Mesenchymal stem cell (in vitro differentiated cells and primary cell): ENCODE measurements at regions not wholly inside any gene's neighbourhood (a gene's known extent, or its start where the extent isn't known, plus 50 kb on each side); places are given as distances from the start of the nearest gene placed in this dataset.
"Not testable (repeated sequence)": the region's sequence is repeated elsewhere in the genome, so short reads cannot be mapped to it uniquely, and the experiment has no call there.

Experiments used
- DNase-seq: peaks from one replicate; pipeline ENCODE4 v3.0.0-alpha.2; 2013
- H2AFZ ChIP-seq: one replicate; pipeline ENCODE4 v1.6.1; 2013; ENCODE audit warnings: low read depth, mild to moderate bottlenecking, control low read depth, inconsistent platforms, low read length, moderate library complexity
- H2AK5ac ChIP-seq: 2 replicates; pipeline ENCODE4 v1.6.1; 2013; ENCODE audit warnings: low read length, moderate library complexity, mild to moderate bottlenecking, inconsistent platforms; ENCODE audit not compliant: severe bottlenecking
- H2BK120ac ChIP-seq: one replicate; pipeline ENCODE4 v1.6.1; 2013; ENCODE audit warnings: low read depth, mild to moderate bottlenecking, inconsistent platforms, low read length, moderate library complexity
- H2BK12ac ChIP-seq, 2 experiments: one replicate each; pipeline ENCODE4 v1.6.1; 2013; ENCODE audit warnings: inconsistent platforms in 2 of 2, low read length in 2 of 2, mild to moderate bottlenecking in 2 of 2, moderate library complexity in 2 of 2, control low read depth in 1 of 2
- H2BK15ac ChIP-seq: one replicate; pipeline ENCODE4 v1.6.1; 2013; ENCODE audit warnings: mild to moderate bottlenecking, low read depth, inconsistent platforms; ENCODE audit not compliant: poor library complexity, severe bottlenecking
- H2BK5ac ChIP-seq: 2 replicates; pipeline ENCODE4 v1.6.1; 2013; ENCODE audit warnings: low read depth, mild to moderate bottlenecking, low read length, control low read depth, inconsistent platforms; ENCODE audit not compliant: poor library complexity, severe bottlenecking
- H3K14ac ChIP-seq, 2 experiments: one replicate each; pipeline ENCODE4 v1.6.1; 2013; ENCODE audit warnings: inconsistent platforms in 2 of 2, low read length in 2 of 2, control low read depth in 1 of 2, mild to moderate bottlenecking in 1 of 2, moderate library complexity in 1 of 2
- H3K18ac ChIP-seq, 2 experiments: one replicate each; pipeline ENCODE4 v1.6.1; 2013; ENCODE audit warnings: inconsistent platforms in 2 of 2, low read length in 2 of 2, control low read depth in 1 of 2, low read depth in 1 of 2, mild to moderate bottlenecking in 1 of 2
- H3K23ac ChIP-seq, 2 experiments: one replicate each; pipeline ENCODE4 v1.6.1; 2013; ENCODE audit warnings: inconsistent platforms in 2 of 2, low read length in 2 of 2, mild to moderate bottlenecking in 2 of 2, moderate library complexity in 2 of 2, control low read depth in 1 of 2
- H3K27ac ChIP-seq: 2 replicates; pipeline ENCODE4 v1.5.1; 2013; ENCODE audit warnings: mild to moderate bottlenecking, moderate library complexity, low read length, control low read depth, inconsistent platforms; ENCODE audit not compliant: poor library complexity, severe bottlenecking
- H3K27me3 ChIP-seq, 2 experiments: 2 replicates each; pipeline versions ENCODE4 v1.6.1 to v1.7.0; 2013; ENCODE audit warnings: low read length in 2 of 2, mild to moderate bottlenecking in 2 of 2, moderate library complexity in 2 of 2, control low read depth in 1 of 2, inconsistent platforms in 1 of 2; ENCODE audit not compliant: control insufficient read depth in 1 of 2, insufficient read depth in 1 of 2
- H3K36me3 ChIP-seq, 2 experiments: 2 replicates each; pipeline versions ENCODE4 v1.6.1 to v1.7.0; 2013; ENCODE audit warnings: low read length in 2 of 2, control low read depth in 1 of 2, inconsistent platforms in 1 of 2, low read depth in 1 of 2, mild to moderate bottlenecking in 1 of 2; ENCODE audit not compliant: insufficient read depth in 2 of 2, control insufficient read depth in 1 of 2
- H3K4ac ChIP-seq, 2 experiments: one replicate each; pipeline ENCODE4 v1.6.1; 2013; ENCODE audit warnings: inconsistent platforms in 2 of 2, low read length in 2 of 2, mild to moderate bottlenecking in 2 of 2, moderate library complexity in 2 of 2, control low read depth in 1 of 2, low read depth in 1 of 2
- H3K4me1 ChIP-seq: 2 replicates; pipeline ENCODE4 v1.6.1; 2013; ENCODE audit warnings: low read depth, low read length, control low read depth; ENCODE audit not compliant: control insufficient read depth, insufficient read depth
- H3K4me2 ChIP-seq: 2 replicates; pipeline ENCODE4 v1.6.1; 2013; ENCODE audit warnings: low read length, mild to moderate bottlenecking, inconsistent platforms; ENCODE audit not compliant: poor library complexity, severe bottlenecking
- H3K4me3 ChIP-seq, 2 experiments: 2 replicates each; pipeline versions ENCODE4 v1.5.1 to v1.7.0; 2013; ENCODE audit warnings: low read length in 2 of 2, mild to moderate bottlenecking in 2 of 2, control low read depth in 1 of 2, low read depth in 1 of 2; ENCODE audit not compliant: insufficient read depth in 1 of 2
- H3K79me1 ChIP-seq: replicated peaks from 2 replicates; pipeline ENCODE4 v1.6.1; 2013; ENCODE audit warnings: mild to moderate bottlenecking, control low read depth, low read length, inconsistent platforms; ENCODE audit not compliant: poor library complexity, severe bottlenecking
- H3K9ac ChIP-seq: 2 replicates; pipeline ENCODE4 v1.7.0; 2013; ENCODE audit warnings: mild to moderate bottlenecking, low read length, moderate library complexity
- H3K9me3 ChIP-seq: 2 replicates; pipeline ENCODE4 v1.7.0; 2013; ENCODE audit warnings: mild to moderate bottlenecking, low read length; ENCODE audit not compliant: control insufficient read depth
- H4K8ac ChIP-seq: one replicate; pipeline ENCODE4 v1.6.1; 2013; ENCODE audit warnings: inconsistent platforms, mild to moderate bottlenecking, low read length, moderate library complexity
- H4K91ac ChIP-seq: one replicate; pipeline ENCODE4 v1.6.1; 2013; ENCODE audit warnings: mild to moderate bottlenecking, low read length, inconsistent platforms
- WGBS: methylation state at CpG from one replicate; pipeline ENCODE4 v1.1.7; 2013; ENCODE audit warnings: mixed read lengths; 5-methylcytosine and 5-hydroxymethylcytosine counted together

DNA sequence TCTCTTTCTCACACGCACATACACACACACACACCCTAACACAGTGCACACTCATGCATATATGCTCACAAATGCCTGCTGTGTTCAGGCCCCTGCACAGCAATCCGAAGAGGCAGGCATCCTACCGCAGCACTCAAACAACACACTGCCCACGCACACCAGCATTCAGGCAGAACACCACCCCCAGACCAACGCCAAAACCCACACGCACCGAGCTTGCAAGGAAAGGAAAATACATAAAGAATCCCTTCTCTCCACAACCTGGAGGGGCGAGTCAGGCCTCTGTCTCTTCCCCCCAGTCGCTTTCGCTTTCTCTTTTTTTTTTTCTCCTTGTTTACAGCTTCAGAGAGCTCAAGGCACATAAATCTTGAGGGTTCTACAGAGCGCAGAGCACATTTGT, 968.4 kb upstream of the DEFB115 start:
- H2AFZ ChIP-seq, H3K9ac ChIP-seq, H3K18ac ChIP-seq, H3K79me1 ChIP-seq, H2BK15ac ChIP-seq, H2BK12ac ChIP-seq, H3K9me3 ChIP-seq, H3K4me1 ChIP-seq, H4K91ac ChIP-seq, H2BK5ac ChIP-seq, H3K14ac ChIP-seq, H3K23ac ChIP-seq, H3K27ac ChIP-seq, H3K27me3 ChIP-seq, H2BK120ac ChIP-seq, H4K8ac ChIP-seq, H3K4ac ChIP-seq, H2AK5ac ChIP-seq, H3K36me3 ChIP-seq: not testable (repeated sequence)
- WGBS, result 53% methylated on average over 10 of the region's 11 CpGs
- peak; percentile 12 for DNase-seq
- H3K4me3 ChIP-seq, result peak overlapping the region in 1 of 2 experiments; percentile 58
- peak overlapping the region; percentile 29 for H3K4me2 ChIP-seq

DNA sequence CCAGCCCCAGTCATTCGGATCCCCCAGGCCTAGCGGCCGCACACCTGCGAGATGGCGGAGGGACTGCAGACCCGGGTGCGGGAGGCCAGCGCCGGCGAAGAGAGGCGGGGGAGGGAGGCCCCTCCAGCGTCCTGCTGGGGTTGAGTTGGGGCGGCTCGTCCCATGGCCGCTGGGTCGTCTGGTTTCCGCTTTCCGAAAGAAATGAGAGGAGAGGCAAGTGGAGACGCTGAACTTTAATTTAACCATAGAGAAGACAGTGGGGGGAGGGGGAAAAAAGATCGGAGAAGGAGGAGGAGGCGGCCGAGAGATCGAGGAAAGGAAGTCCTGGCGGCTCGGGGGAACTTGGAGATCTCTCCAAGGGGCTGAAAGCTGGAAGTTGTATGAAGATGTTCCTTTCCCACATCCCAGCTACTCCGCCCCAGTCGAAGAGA, 967.7 kb upstream of the DEFB115 start:
- H2BK120ac ChIP-seq, H4K8ac ChIP-seq, H3K23ac ChIP-seq, H3K27ac ChIP-seq, H3K4me1 ChIP-seq, H3K9ac ChIP-seq, H2AFZ ChIP-seq, H3K9me3 ChIP-seq, H3K4ac ChIP-seq, H2BK5ac ChIP-seq, H4K91ac ChIP-seq, H3K4me2 ChIP-seq, H3K79me1 ChIP-seq, H2AK5ac ChIP-seq, H2BK12ac ChIP-seq, H3K18ac ChIP-seq, H3K36me3 ChIP-seq, H3K27me3 ChIP-seq, H2BK15ac ChIP-seq, H3K14ac ChIP-seq: not testable (repeated sequence)
- H3K4me3 ChIP-seq, result peak overlapping the region in 1 of 2 experiments; percentile 58
- peak; percentile 0 for DNase-seq
- WGBS, result 60% methylated on average over 25 of the region's 27 CpGs

- not testable (repeated sequence) for H3K4me2 ChIP-seq, H2BK5ac ChIP-seq, H4K8ac ChIP-seq, H3K27ac ChIP-seq, H2AFZ ChIP-seq, H2BK12ac ChIP-seq, H2BK120ac ChIP-seq, H3K4me1 ChIP-seq, H3K9me3 ChIP-seq, H3K36me3 ChIP-seq, H3K14ac ChIP-seq, H3K18ac ChIP-seq, H2AK5ac ChIP-seq, H3K79me1 ChIP-seq, H3K4ac ChIP-seq, H4K91ac ChIP-seq, H2BK15ac ChIP-seq, H3K9ac ChIP-seq, H3K27me3 ChIP-seq, H3K23ac ChIP-seq
- 52% methylated on average over 16 of the region's 27 CpGs for WGBS
- DNase-seq, result peak; percentile 4
- H3K4me3 ChIP-seq, result peak overlapping the region in 1 of 2 experiments; percentile 58
These were observed 967.0 kb upstream of the DEFB115 start for GRCh38 chr20:30290361-30291063.

- H3K27ac ChIP-seq, H2AK5ac ChIP-seq, H3K14ac ChIP-seq, H2BK5ac ChIP-seq, H3K9ac ChIP-seq, H2BK120ac ChIP-seq, H3K4me3 ChIP-seq, H3K4me1 ChIP-seq, H3K36me3 ChIP-seq, H2BK12ac ChIP-seq, H2BK15ac ChIP-seq, H3K18ac ChIP-seq, H3K23ac ChIP-seq, H3K4me2 ChIP-seq, DNase-seq, H2AFZ ChIP-seq, H4K91ac ChIP-seq, H3K4ac ChIP-seq, H3K9me3 ChIP-seq, H3K27me3 ChIP-seq, H3K79me1 ChIP-seq, H4K8ac ChIP-seq: not testable (repeated sequence)
- no CpG with 5 or more reads among the region's 4 CpGs for WGBS
These were observed 966.4 kb upstream of the DEFB115 start for GRCh38 chr20:30291064-30291379.
